Activated naive CD4-positive, alpha-beta T cell treated with anti-CD3 and anti-CD28 coated beads, Interleukin-2, amount 50 U/mL, for 16 hours (primary cell): ENCODE measurements at regions not wholly inside any gene's neighbourhood (a gene's known extent, or its start where the extent isn't known, plus 50 kb on each side); places are given as distances from the start of the nearest gene placed in this dataset.

Source experiments
- DNase-seq: peaks from one replicate; pipeline ENCODE4 v3.0.0-alpha.2; 2020

DNA sequence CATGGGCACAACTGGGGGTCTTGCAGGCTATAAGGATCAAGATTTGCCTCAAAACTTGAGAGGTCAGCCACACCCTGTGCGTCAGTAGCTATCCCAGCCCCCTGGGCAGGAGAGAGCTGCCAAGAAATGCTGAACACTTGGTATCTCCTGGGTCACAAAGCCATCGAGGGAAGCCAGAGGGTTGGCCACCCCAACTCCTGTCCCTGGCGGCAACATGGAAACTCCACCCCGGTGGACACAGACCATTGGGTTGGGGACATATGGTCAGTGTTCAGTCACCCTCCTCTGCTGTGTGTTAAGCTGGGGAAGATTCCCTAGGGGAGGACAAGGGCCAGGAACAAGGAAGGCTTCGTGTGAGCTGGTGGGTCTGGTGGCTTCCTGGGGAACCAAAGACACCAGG lies 140.6 kb downstream of the C5orf15 start:
- DNase-seq, result no peak

DNA sequence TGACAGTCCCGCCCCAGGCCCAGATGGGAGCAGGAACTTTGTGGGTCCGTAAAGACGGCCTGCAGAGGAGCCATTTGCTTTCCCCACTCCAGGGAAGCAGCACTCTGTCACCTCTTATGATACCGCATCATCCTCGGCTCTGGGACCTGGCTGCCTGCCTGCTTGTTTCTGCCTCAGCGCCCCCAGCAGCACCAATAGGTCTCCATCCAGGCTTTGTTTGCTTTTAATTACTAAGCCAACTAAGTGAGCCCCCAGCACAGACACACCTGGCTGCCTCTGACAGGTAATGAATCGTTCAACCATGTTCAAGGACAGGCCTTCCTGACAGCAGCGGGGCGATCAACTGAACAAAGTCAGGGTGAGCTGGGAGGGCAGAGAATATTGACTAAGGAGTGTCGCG lies 141.4 kb downstream of the C5orf15 start:
- no peak for DNase-seq

DNA sequence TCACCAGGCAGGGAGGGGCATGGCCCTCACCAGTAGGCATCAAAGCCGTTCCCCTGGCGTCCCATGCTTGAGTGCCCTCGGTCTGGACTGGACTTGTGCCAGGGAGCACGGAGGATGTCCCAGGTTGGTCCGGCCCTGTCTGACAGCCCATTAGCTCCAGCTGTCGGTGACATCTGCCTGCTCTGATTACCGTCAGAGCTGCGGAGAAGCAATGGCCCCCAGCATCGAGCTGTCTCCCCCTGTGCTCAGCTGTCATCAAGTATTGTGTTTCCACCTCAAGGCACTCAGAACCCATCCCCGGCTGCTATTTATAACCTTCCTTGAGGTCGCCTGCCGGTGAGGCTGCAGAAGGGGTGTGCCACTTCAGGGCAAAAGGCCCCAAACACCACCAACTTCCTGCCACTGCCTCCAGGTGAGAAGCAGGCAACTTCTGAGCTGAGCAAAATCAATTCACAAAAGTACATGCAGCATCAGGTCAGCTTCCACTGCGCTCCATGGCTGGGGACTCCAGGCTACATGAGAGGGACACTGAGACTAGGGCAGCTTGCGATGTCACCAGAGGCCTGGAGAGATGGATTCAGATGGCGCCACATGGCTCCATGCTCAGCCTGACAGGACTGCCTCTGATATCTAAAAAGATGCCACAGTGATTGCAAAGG lies 142.7 kb downstream of the C5orf15 start:
- no peak for DNase-seq

DNA sequence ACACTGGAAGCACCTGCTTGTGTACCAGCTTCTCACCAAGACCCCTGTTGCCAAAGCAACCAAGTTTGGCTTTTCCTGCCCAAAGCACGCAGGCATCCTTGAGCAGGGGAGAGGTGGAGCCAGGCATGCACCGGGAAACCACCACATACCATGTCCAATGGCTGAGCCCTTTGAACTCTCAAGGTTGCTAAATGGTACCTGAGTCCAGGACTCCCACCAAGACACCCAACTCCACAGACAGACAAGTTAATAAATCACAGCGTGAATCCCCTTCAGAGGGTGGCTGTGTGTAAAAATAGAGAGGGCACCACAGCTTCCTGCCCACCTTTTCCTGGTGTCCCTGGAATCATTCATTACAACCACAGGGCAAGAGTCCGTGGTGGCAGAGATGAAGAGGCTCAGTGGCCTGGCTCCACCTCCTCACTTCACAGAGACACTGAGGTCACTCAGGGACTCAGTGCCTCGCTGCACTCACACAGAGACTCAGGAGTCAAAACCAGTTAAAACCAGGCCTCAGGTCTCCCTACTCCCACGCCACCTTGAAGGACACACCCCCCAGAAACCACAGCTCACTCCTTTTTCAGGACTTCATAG lies 143.7 kb downstream of the C5orf15 start:
- no peak for DNase-seq

DNA sequence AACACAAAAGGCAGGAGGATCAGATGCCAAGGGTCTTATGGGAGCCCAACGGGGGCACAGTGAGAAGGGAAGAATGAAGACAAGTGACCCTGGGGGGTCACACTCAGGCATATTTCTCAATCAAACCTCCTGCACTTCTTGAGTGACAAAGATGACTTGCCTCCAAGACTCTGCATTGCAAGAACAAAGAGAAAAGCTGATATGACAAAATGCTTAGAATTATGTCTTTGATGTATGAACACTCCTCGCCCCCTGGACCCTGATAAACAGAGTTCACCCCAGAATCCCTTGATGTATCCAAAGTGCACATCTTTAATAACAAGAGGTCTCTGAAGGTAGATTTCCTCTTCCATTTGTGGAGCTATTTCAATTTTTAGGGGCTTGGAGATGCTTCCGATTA lies 146.5 kb downstream of the C5orf15 start:
- DNase-seq, result no peak

DNA sequence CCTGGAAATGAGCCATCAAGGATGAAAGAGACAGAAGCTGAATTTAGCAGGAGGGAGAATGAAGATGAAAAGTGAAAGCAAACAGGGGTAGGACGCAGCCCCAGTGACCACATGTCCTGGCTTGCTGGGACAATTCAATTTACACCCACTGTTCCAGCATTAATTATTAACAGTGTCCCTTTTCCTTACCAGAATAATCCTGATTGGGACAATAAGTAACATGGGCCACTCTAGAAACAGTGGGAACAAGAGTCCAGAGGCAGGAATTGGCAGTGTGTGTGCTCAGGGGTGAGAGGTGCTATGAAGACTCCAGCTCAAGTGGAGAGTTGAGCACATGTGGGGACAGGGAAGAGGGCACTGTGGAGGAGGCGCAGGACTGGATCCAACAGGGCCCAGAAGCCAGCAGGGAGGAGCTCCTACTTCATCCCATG lies 147.1 kb downstream of the C5orf15 start:
- no peak for DNase-seq

DNA sequence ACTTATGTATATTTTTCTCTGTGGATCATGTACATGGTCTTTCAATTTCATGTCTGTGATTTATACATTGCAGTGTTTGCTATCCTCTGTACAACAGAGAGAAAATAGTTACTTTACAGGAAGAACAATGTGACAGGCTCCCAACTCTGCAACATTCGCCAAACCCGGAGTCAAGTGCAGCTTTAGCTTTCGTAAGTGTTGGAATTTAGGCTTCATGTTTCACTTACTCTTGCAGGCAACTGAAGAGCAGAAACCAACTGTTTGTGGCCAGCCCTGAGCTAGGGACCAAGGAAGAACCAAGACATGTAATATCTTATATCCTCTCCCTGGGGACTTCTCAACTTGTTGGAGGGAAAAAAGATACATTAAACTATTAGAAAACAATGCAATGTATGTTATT lies 147.9 kb downstream of the C5orf15 start:
- no peak for DNase-seq

DNA sequence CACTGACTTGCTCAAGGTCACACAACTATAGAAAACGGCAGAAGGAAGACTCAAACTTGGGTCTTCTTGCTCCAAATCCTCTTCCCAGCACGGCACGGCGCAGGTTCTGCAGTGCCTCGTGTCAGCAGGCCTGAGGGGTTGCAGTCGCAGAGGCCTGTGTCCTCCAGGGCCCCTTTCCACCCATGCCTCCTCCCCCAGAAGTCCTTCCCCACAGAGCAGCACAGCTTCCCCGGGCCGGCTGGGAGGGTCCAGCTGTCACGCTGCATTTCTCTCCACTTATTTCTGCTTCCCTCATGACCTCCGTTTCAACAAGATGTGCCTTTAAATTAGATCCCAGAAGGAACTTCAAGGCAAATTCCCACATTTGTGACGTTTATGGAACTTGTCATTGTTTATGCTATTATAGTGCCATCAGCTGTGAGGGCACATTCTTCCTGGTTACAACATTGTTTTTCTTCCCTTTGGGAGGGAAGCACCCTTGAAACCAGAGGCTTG lies 148.4 kb downstream of the C5orf15 start:
- no peak for DNase-seq

DNA sequence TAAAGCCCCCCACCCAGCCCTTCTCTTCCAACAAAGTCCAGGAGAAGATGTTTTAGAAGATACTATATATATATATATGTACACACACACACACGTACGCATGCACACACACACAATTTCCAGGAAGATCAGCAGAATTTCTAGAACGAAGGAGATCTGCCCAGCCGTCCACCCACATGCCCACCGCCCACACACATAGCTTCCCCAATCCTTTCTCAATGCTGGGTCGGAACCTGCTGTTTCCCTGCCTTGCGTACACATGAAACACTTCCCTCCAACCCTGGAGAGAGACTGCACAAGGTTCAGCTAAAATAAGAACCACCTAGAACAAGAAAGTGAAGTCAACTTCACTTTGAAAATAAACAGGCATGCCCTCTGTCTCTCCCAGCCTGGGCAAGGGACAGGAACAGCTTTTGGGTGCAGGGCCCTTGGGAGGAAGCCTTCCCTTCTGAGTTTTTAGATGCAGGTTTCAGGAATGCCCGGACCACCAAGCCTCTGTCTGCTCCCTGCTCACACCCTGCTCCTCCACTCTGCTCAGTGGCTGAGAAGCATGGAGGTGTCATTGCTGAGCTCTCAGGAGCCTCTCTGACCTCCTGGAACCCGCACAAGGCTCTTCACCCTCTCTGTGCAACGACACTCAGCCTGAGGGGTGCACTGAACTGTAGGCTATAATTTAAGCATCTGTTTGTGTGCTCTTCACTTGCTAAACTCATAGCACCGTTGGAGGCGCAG lies 149.4 kb downstream of the C5orf15 start:
- DNase-seq, result no peak

DNA sequence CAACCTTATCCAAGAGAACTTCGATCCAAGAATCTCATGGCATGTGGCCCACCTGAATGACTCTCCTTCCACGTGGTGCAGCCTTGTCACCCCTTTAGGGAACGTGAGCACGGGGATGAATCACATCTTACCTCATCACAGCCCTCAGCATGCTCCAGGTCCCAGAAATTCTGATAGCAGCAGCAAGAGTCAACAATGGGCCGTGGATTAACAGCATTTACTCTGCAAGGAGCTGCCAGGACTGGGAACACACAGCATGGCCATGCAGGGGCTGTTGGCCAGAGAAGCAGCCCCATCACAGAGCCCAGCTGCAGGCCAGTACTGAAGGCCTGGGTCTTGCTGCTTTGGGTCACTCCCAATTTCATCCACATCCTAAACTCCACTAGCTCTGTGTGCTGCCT lies 150.4 kb downstream of the C5orf15 start:
- DNase-seq, result no peak

DNA sequence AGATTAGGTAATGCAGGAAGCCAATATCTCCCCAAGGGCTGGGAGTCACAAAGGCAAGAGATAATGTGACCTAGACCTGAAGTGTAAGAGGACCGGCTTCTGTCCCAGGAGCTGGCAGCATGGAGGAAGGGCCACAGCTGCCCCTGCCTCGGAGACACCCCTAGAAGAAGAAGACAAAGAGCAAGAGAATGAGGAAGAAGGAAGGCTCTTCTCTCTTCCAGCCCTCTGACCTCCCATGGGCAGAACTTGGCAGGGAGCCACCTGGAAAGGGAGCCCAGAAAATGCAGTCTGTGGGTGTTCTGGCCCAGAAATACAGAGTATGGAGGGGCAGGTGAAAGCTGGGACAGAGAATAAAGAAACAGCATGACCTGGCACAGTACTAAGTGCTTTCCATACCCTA lies 151.0 kb downstream of the C5orf15 start:
- no peak for DNase-seq

DNA sequence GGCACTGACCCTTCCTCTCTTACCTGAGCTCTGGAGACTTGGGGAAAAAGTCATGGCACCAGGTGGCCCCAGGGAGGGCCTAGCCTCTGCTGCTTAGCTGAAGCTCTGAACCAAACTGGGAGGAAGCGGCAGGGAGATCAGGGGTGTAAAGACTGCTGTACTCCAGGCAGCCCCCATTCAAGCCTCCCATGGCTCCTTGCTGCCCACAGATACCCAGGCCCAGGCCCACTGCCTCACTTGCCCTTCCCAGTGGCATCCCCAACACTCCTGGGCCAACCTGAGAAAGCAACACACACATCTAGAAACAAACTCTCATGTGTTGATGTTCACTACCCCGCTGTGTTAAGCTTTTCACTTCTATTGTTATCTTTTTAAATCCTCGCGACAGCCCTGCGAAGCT lies 151.6 kb downstream of the C5orf15 start:
- DNase-seq, result no peak

DNA sequence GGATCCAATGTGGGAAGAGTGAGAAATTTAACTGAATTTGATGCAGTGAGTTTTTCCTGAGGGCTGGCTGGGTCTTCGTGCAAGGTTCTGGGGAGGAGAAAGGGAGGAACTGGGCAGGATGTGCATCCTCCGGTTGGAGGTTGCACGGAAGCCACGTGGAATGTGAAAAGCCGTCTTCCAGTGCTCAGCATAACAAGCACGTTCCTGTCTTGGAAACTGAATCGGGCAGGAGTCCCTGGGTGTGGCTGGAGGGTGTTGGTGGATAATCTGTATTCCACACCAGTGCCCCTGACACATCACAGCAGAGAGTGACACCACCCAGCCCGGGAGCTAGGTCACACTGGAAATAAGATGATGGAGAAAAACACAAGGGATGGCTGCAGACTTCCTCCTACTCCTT lies 154.3 kb downstream of the C5orf15 start:
- DNase-seq, result no peak

DNA sequence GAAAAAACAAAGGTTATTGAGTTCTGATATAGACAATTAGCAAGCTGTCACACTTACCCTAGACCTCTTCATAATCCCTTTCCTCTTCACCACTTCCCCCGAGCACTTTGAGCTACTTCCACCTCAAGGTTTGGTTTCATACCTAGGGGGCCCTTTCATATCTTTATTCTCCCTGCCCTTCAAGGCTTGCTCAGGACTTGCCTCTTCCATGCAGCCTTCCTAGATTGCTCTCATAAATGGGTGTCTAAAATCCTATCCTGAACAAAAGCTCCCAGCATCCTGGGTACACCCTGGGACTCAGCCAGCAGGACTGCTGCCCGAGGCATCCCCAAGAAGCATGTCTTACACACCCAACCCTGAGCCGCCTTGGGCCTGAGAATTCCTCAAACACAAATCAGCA lies 157.3 kb downstream of the C5orf15 start:
- no peak for DNase-seq

DNA sequence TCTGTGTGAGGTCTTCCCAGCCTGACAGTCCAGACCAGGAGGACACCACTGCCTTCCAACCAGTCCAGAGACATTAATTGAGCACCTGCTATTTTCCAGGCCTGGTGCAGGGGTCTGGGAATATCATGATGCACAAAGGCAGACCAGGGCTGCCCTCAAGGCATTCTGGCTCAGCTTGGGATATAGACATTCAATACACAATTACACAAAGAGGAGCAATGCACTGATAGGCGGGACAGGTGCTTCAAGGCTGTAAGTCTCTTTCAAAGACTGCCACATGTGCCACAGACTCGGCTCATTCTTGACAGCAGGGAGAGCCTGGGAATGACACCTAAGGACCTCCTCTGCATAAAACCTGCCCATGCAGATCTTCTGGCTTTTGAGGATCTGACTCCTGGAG lies 158.6 kb downstream of the C5orf15 start:
- DNase-seq, result no peak

DNA sequence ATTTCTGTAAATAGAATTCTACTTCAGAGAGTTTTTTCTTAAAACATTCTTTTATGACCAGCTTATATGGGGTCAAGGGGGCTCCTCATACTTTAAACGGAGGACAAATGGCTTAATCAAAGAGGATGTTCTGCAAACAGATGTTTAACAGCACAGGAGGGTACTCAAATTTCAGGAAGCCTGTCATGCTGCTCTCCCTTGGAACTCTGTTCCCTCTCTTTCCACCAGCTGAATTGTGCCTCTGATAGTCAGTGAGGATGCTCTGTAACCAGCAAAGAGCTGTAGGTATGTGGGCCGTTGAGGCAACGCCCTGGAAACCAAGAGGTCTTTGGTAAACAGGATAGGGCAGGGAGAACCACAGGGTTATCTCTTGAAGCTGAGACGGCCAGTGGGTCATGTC lies 161.1 kb downstream of the C5orf15 start:
- no peak for DNase-seq

DNA sequence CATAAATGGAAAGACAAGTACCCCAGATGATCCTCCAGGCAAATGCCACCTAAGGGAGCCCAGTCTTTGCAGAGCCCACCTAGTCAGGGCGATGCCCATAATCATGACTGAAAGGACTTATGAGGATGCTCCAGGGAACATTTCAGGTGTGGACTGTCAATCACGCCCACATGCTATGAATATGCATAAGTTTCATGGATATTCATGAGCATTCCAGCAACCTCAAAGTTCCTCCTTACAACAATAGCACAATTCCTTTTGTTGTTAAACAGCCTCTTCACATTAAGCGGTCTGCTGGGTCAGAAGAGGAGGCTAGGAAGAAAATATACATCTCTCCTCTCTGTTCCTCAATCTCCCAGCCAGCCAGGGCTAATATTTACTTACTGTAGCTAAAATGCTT lies 161.6 kb downstream of the C5orf15 start:
- no peak for DNase-seq

DNA sequence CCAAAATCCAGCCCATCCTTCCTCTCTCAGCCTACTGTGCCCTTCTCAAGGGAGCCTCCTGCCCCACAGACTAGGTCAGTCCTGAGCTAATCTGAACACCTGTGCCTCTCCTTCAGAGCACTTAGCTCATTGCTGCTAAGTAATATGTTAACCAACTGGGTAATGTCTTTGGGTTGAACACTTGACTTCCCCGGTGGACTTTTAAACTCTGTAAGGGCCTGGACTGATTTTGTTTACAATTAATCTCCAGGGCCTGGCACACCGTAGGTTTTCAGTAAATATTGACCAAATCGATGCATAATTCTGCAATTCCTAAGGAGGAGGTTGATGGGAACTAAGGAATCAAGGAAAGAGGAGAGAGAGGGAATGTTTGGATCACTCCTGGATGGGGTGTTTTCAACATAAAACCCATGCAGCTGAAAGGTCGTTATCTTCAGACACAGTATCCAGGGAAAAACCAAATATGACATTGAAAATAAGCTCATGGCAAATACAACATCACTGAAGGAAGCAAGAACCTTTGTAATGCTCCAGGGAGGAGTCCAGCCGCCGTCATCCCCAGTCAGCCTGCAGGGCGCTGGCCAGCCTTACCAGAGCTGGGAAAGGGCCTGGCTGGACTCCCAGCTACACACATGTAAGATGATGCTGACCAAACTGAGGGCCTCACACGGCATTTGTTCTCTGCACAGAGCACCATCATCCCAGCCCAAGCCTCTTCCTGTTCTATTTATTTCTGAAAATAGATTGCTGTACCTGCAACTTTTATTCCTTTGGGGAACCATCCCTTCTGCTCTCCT lies 166.3 kb downstream of the C5orf15 start:
- no peak for DNase-seq

DNA sequence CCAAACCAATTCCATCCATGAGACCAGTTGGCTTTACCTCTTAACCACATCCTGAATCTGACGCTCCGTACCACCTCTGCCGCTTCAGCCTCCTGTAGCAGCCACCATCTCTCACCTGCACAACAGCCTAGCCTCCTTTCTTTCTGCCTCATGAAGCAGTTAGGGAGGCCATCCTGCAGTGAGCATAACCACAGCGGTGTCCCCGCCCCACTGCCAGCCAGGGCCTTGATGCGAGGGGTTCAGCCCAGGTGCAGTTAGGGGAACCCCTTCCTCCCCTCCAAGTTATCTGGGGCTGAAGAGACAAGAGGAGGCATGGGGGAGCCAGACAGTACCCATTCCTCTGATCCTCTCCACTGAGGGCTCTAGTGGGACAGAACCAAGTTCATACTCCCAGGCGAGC lies 167.0 kb downstream of the C5orf15 start:
- DNase-seq, result no peak

DNA sequence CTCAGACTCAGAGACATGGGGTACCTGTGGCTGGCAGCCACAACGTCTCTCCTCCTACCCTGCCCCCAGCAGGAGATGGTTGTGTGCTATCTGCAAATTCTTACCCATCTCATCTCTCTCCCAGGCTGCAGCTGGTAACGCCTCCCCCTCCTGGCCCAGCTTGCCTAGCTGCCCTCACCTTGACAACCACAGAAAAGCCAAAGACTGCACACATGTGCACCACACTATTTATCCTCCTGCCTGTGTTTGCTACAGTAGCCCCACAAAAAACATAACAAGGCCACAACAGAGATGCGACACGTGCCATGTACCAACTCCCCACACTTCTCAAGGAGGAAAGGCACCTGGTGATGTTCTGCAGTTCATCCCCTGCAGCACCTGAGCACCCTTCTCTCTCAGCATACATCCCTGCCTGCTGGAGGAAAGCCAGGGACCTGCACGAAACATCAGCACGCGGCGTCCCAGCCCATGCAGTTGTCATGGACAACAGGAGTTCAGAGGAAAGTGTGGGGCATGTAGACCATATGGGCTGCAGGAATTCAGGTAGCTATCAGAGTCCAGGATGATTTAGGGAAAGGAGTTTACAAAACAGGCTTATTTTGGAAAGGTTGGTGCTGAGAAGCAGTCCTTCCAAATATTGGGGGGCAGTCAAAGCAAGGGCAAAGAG lies 168.7 kb downstream of the C5orf15 start:
- no peak for DNase-seq

DNA sequence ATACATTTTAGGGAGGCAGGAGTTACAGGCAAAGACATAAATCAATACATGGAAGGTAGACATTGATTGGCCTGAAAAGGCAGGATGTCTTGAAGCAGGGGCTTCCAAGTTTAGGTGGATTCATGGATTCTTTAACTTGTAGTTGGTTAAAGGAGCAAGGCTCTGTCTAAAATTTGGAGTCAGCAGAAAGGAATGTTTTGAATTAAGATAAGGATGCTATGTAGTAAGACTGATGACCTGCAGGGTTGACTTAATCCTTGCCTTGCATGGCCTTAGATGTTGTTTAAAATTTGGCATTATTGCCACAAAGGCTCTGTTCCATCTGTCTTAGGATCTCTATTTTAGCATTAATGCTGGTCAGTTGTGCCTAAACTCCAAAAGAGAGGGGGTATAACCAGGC lies 171.3 kb downstream of the C5orf15 start:
- no peak for DNase-seq

DNA sequence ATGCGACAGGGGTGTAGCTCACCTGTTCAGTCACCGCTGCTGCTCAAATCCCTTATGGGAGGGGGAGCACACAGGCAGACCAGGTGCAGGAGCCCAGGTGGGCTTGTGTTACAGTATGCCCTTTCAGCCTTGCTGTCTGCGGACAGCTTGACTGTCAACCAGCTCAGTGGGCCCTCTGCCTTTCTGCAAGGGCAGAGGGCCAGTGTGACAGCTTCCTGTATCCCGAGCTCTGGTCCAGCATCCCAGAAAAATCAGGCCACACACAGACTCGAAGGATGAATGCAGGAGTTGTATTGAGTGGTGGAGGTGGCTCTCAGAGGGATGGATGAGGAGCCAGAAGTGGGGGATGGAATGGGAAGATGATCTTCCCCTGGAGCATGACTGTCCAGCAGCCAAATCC lies 172.2 kb downstream of the C5orf15 start:
- no peak for DNase-seq
